ACC112 (cell line): ENCODE measurements at regions not wholly inside any gene's neighbourhood (a gene's known extent, or its start where the extent isn't known, plus 50 kb on each side); places are given as distances from the start of the nearest gene placed in this dataset.
A peak's percentile ranks its signal among the peaks of the same experiment; 100 is the strongest.

Experiments
- H2AFZ ChIP-seq: fragments of 200-600 bp; sonication (generic); one replicate; pipeline ENCODE4 v1.6.0; 2017; ENCODE audit warnings: antibody characterized with exemption, low read length; ENCODE audit not compliant: unreplicated experiment
- H3K27ac ChIP-seq: fragments of 200-600 bp; sonication (generic); 2 replicates; pipeline ENCODE4 v1.5.1; 2014; ENCODE audit warnings: low read depth, mild to moderate bottlenecking, antibody characterized with exemption, low read length, moderate library complexity
- H3K27me3 ChIP-seq: fragments of 200-600 bp; sonication (generic); 2 replicates; pipeline ENCODE4 v1.6.1; 2014; ENCODE audit warnings: mild to moderate bottlenecking, antibody characterized with exemption, low read length, moderate library complexity, mixed read lengths; ENCODE audit not compliant: insufficient read depth
- H3K36me3 ChIP-seq: fragments of 200-600 bp; sonication (generic); 2 replicates; pipeline ENCODE4 v1.6.1; 2016; ENCODE audit warnings: mild to moderate bottlenecking, antibody characterized with exemption, low read length, moderate library complexity, mixed read lengths; ENCODE audit not compliant: insufficient read depth
- H3K4me1 ChIP-seq: fragments of 200-600 bp; sonication (generic); one replicate; pipeline ENCODE4 v1.6.1; 2016; ENCODE audit warnings: low read length, mixed read lengths; ENCODE audit not compliant: insufficient read depth, unreplicated experiment, control insufficient read depth
- H3K4me3 ChIP-seq: fragments of 200-600 bp; sonication (generic); 2 replicates; pipeline ENCODE4 v1.5.1; 2014; ENCODE audit warnings: mild to moderate bottlenecking, low read depth, low read length
- H3K79me2 ChIP-seq: fragments of 200-600 bp; sonication (generic); one replicate; pipeline ENCODE4 v1.6.0; 2016; ENCODE audit warnings: low read length; ENCODE audit not compliant: control insufficient read depth, unreplicated experiment, insufficient read depth

DNA sequence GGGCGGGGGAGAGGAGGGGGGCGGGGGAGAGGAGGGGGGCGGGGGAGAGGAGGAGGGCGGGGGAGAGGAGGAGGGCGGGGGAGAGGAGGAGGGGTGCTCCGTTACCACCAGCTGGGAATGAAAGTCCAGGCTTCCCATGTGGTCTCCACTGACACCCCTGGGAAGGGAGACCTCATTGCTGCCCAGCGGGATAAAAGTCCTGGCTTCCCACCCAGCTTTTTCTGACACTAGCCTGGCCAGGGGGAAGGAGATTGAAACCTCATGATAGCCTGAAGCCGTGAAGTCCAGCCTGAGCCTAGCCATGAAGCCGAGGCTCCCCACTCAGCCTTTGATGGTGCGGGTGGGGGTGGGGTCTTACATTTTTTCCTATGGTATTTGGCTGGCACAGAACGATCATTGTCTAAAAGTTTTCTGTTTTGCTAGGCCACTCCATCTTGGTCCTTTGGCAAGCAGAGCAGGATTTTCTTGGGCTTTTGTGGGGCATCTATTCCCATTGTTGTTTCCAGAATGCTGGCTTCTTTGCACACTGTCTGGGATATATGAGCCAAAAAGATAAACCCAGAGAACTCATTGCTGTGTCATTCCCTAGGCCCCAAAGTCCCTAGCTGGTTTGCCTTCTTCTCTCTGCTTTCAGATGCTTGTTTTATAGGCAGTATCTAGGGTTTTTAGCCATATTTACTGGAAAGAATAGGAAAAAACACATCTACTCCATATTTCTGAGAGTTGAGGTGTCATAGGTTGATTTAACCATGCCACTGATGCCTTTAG is 65.3 kb upstream of the SMOX start:
- H3K27ac ChIP-seq, result peak overlapping the region; percentile 99
- peaks cover 47% of the 10 kb centered on the region for H3K4me1 ChIP-seq
- no peaks in the 10 kb centered on the region for H3K27me3 ChIP-seq
- H3K36me3 ChIP-seq, result no peaks in the 10 kb centered on the region
- H3K79me2 ChIP-seq, result no peaks in the 10 kb centered on the region
- H2AFZ ChIP-seq, result peak overlapping the region; percentile 1
- H3K4me3 ChIP-seq, result no peak overlapping the region

DNA sequence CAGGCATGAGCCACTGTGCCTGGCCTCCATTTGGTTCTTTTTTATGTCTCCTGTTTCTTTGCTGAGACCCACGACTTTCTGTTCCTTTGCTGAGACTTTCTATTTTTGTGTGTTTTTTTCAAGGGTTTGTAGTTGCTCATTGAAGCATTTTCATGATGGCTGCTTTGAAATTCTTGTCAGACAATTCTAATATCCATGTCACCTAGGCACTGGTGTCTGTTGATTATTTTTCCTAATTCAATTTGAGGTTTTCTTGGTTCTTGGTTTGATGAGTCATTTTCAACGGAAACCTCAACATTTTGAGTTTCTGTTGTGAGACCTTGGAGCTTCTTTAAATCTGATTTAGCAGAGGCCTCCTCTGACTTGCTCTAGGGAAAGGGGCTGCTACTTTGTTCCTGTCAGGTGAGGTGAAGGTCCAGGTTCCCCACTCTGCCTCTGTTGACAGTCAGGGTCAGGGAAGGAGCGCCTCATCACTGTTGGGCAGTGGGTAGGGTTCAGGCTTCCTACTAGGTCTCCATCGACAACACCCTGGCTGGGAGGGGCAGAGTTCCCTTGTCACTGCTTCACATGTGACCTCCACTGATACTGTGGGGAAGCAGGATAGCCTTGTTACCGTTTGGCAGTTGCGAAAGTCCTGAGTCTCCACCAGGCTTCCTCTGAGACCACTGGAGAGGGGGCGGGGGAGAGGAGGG is 66.1 kb upstream of the SMOX start:
- Histone ChIP-seq H2AFZ (peak overlapping the region; percentile 64), H3K4me1 (peaks cover 47% of the 10 kb centered on the region), H3K4me3 (peak overlapping the region; percentile 44; the same call in 1 of the 2 replicates), H3K27me3 (no peaks in the 10 kb centered on the region), H3K36me3 (no peaks in the 10 kb centered on the region), H3K27ac (peak overlapping the region; percentile 99), H3K79me2 (no peaks in the 10 kb centered on the region)

DNA sequence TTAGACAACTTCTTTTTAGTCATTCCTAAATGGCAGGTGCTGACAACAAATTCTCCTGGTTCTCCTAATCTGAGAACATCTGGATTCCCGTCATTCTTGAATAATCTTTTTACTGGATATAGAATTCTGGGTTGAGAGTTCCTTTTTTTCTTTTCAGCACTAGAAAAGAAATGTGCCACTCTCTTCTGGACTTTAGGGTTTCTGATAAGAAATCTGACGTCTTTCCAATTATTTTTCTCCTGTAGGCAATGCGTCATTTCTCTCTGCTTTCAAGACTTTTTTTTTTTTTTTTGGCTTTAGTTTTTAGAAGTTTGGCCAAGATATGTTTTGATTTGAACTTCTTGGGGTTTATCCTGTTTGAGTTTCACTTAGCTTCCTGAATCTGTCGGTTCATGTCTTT is 66.1 kb upstream of the RNF24 start:
- H3K27ac ChIP-seq, result peak overlapping the region; percentile 99
- no peaks in the 10 kb centered on the region for H3K27me3 ChIP-seq
- peaks cover 52% of the 10 kb centered on the region for H3K4me1 ChIP-seq
- H3K79me2 ChIP-seq, result no peaks in the 10 kb centered on the region
- H3K4me3 ChIP-seq, result 0 out of 2 replicates have a peak overlapping the region, but pooled peaks have one; percentile 28
- no peaks in the 10 kb centered on the region for H3K36me3 ChIP-seq
- no peak overlapping the region for H2AFZ ChIP-seq

DNA sequence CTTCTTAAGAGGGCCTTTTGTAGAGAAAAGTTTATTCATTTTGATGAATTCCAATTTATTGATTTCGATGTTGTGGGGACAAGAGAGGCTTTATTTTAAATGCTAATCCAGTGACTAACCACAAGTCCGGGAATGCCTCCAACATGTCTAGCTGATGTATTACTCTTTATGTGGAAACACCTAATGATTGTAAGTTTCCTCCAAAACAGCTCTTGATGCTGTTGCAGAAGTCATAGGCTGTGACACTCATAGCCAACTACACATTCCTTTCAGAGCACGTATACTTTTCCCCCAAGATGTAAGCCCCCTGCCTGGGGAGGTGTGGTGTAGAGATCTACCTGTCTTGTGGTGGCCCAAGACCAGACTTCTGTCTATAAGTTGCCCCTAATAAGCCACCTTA is 61.3 kb upstream of the RNF24 start:
- Histone ChIP-seq H3K36me3 (no peaks in the 10 kb centered on the region), H2AFZ (no peak overlapping the region), H3K4me1 (peaks cover 23% of the 10 kb centered on the region), H3K79me2 (no peaks in the 10 kb centered on the region), H3K4me3 (no peak overlapping the region), H3K27me3 (no peaks in the 10 kb centered on the region), H3K27ac (peak overlapping the region; percentile 80)

DNA sequence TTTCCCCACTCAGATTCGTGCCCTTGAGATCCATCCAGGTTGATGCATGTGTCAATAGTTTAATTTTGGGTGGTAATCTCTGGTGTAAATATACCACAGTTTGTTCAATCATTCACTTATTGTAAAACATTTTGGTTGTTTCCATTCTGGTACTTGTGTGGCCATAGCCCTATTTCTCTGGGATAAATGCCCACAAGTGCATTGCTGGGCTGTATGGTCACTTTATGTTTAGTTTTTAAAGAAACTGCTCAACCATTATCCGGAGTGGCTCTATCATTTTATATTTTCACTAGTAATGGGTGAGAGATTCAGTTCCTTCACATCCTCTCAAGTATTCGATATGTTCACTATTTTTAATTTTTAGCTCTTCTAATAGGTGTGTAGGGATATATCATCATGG is 60.7 kb upstream of the RNF24 start:
- peaks cover 18% of the 10 kb centered on the region for H3K4me1 ChIP-seq
- no peaks in the 10 kb centered on the region for H3K36me3 ChIP-seq
- H3K79me2 ChIP-seq, result no peaks in the 10 kb centered on the region
- no peak overlapping the region for H3K4me3 ChIP-seq
- no peaks in the 10 kb centered on the region for H3K27me3 ChIP-seq
- no peak overlapping the region for H2AFZ ChIP-seq
- peak overlapping the region; percentile 80 for H3K27ac ChIP-seq

DNA sequence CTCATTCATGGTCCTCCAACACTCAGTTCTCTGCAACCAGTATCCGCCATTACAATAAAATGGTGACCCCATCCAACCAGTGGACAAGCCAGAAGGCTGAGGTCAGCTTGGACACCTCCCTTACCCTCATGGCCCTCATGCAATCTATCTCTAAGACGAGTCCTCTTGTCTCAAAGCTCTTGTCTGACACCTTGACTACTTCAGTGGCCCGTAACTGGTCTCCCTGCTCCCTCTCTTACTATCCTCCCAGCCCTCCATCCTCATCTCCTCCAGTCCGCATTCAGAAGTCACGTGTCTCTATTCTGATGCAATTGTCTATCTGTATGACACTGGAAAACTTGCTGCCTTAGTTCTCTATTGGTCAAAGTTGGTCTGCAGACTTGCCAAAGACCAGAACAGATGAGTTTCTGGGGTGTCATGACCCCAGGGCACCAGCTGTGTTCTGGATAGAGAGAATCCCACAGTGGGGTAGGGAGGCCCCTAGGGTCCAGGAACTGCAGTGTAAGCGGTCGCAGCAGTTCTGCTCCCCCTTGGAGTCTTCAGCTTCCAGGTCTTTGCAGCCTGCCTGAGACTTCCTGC is 59.6 kb upstream of the RNF24 start:
- Histone ChIP-seq H3K36me3 (no peaks in the 10 kb centered on the region; the same call in 1 of the 2 replicates), H3K27ac (no peak overlapping the region), H2AFZ (no peak overlapping the region), H3K4me3 (no peak overlapping the region), H3K4me1 (peaks cover 22% of the 10 kb centered on the region), H3K27me3 (no peaks in the 10 kb centered on the region), H3K79me2 (no peaks in the 10 kb centered on the region)

DNA sequence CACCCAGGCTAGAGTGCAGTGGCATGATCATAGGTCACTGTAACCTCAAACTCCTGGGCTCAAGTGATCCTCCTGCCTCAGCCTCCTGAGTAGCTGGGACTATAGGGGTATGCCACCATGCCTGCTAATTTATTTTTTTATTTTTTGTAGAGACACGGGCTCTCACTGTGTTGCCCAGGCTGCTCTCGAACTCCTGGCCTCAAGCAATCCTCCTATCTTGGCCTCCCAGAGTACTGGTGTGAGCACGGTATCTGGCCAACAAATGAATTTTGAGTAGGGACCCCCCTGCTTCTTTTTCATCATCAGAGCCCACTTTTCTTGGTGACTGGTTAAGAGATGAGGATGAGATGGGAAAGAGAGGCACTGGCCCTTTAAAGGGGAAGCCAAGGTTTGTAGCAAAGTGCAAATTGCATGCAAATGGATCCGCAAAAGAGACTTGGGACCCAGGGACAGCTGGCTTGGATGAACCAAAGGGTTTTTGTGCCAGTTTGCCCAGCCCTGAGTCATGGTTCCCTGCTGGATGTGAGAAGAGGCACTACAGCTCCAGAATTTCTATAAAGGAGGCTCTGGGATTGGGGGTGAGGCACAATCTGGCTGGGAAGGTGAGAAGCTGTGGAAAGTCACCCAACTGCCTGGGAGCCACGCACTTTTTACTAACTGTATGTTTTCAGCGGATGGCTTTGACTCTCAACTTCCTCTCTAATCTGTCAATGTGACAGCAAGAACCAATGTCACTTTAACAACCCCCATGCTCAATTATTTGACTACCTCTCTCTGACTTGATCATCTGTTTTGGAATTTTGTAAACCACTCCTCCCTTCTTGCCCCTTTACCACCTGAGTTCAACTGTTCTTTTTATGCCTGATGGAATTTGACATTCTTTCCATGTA is 58.7 kb upstream of the RNF24 start:
- no peak overlapping the region for H3K4me3 ChIP-seq
- H3K27ac ChIP-seq, result no peak overlapping the region
- no peaks in the 10 kb centered on the region for H3K27me3 ChIP-seq
- H3K79me2 ChIP-seq, result no peaks in the 10 kb centered on the region
- H3K36me3 ChIP-seq, result no peaks in the 10 kb centered on the region; the same call in 1 of the 2 replicates
- peaks cover 31% of the 10 kb centered on the region for H3K4me1 ChIP-seq
- no peak overlapping the region for H2AFZ ChIP-seq

DNA sequence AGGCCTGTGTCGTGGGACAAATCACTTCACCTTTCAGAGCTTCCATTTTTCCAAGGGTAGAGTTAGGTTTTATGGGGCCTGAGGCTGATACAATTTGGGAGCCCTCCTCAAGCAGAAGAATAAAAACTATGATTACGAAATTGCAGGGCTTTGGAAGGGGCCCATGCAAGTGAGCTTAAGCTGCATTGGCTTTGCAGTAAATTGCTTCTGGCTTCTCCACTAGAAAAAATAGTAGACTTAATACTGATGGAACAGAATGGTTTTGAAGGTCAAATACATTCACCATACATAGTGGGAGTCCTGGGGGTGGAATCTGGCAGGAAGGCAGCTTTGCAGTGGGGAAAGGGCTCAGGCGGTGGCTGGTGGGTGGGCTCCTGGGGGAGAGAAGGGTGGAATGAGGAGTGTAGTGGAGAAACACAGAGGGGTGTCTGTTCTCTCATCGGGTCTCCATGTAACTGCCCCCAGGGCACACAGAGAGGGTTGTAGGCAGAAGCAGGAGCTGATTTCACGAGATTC is 55.9 kb upstream of the RNF24 start:
- H3K27ac ChIP-seq, result no peak overlapping the region
- no peak overlapping the region for H2AFZ ChIP-seq
- H3K27me3 ChIP-seq, result no peaks in the 10 kb centered on the region
- no peak overlapping the region for H3K4me3 ChIP-seq
- H3K36me3 ChIP-seq, result no peaks in the 10 kb centered on the region; the same call in 1 of the 2 replicates
- H3K4me1 ChIP-seq, result peaks cover 49% of the 10 kb centered on the region
- H3K79me2 ChIP-seq, result no peaks in the 10 kb centered on the region

DNA sequence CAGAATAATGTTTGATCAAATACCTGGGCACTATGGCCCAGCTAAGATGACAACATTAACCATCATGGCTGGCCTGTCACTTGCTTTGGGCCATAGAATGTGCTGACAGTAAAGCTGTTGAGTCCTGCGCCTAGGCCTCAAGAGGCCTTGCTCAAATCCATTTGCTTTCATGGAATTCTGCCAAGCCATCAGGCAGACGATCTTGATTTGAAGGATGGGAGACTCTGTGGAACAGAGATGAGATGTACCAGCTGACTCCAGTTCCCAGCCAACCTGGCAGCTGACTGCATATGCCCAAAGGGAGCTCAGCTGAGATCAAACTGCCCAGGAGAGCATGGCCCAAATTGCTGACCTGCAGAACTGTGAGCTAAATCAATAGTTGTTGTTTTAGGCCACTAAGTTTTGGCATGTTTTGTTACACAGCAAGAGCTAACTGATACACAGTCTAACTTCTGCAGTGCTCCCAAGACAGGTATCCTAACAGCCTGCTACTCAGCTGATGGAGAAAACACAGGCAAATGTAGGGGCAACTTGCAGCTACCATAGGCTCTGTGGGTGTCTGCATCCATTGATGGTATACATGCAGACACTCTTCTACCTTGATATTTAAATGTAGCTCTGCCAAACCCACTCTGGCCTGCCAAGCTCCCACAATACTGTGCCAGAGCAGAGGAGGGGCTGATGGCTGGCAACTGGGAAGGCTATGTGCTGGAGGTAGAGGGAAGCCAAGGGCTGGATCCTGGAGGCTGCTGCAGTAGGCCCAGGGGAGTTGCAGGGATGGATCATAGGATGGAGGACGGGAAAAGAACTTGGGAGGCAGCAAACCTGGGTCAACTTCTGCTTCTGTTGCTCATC is 55.2 kb upstream of the RNF24 start:
- no peaks in the 10 kb centered on the region; the same call in 1 of the 2 replicates for H3K36me3 ChIP-seq
- H3K79me2 ChIP-seq, result no peaks in the 10 kb centered on the region
- peak overlapping the region; percentile 57 for H3K27ac ChIP-seq
- no peak overlapping the region for H3K4me3 ChIP-seq
- H3K27me3 ChIP-seq, result no peaks in the 10 kb centered on the region
- H3K4me1 ChIP-seq, result peaks cover 49% of the 10 kb centered on the region
- H2AFZ ChIP-seq, result no peak overlapping the region
